IMR-90 (cell line): ENCODE measurements at regions not wholly inside any gene's neighbourhood (a gene's known extent, or its start where the extent isn't known, plus 50 kb on each side); places are given as distances from the start of the nearest gene placed in this dataset.

Source experiments
- ATAC-seq: fragments of 200-7000 bp; cut with Tn5 transposase; 2 replicates; pipeline ENCODE4 v1.9.1; 2020; ENCODE audit warnings: low read depth, mild to moderate bottlenecking, moderate library complexity
- BruUV-seq: library from RNA; stranded (reverse); fragments of 400-500 nt; replicated peaks from 2 replicates; lab custom pipeline; 2021; lab: Mats Ljungman, UMichigan
- CTCF ChIA-PET: fragments of 300-600 bp; formaldehyde crosslinking; extraction: SDS; loops from one replicate; lab custom pipeline; 2021; ENCODE audit warnings: antibody characterized with exemption; lab: Yijun Ruan, JAX
- POLR2A ChIA-PET: fragments of 300-600 bp; sonication (Branson Sonifier 250); formaldehyde crosslinking; loops from one replicate; lab custom pipeline; 2022; ENCODE audit warnings: antibody characterized with exemption; ENCODE audit not compliant: unreplicated experiment; lab: Charles Lee
- DNase-seq: peaks from one replicate; pipeline ENCODE4 v3.0.0; 2013
- H2AFZ ChIP-seq: replicated peaks from 2 replicates; pipeline ENCODE3; 2013; ENCODE audit warnings: low read length, mild to moderate bottlenecking; ENCODE audit not compliant: poor library complexity
- H2AK5ac ChIP-seq: 2 replicates; pipeline ENCODE4 v1.6.1; 2013; ENCODE audit warnings: low read depth, low read length, inconsistent platforms
- H2AK9ac ChIP-seq: replicated peaks from 2 replicates; pipeline ENCODE3; 2013; ENCODE audit warnings: mild to moderate bottlenecking, low read depth, low read length, moderate library complexity; ENCODE audit not compliant: poor library complexity
- H2BK120ac ChIP-seq: 2 replicates; pipeline ENCODE4 v1.6.1; 2013; ENCODE audit warnings: low read depth, low read length, inconsistent platforms
- H2BK15ac ChIP-seq: 3 replicates; pipeline ENCODE4 v1.6.1; 2013; ENCODE audit warnings: low read depth, low read length, inconsistent platforms
- H2BK20ac ChIP-seq: 2 replicates; pipeline ENCODE4 v1.6.1; 2013; ENCODE audit warnings: low read depth, mild to moderate bottlenecking, inconsistent platforms, low read length, moderate library complexity
- H2BK5ac ChIP-seq: 2 replicates; pipeline ENCODE4 v1.6.1; 2013; ENCODE audit warnings: mild to moderate bottlenecking, low read depth, low read length, inconsistent platforms; ENCODE audit not compliant: poor library complexity, severe bottlenecking
- H3K14ac ChIP-seq: replicated peaks from 2 replicates; pipeline ENCODE4 v1.6.1; 2013; ENCODE audit warnings: low read depth, low read length, inconsistent platforms
- H3K18ac ChIP-seq: 2 replicates; pipeline ENCODE4 v1.6.1; 2013; ENCODE audit warnings: low read depth, low read length, control low read depth
- H3K23ac ChIP-seq: 2 replicates; pipeline ENCODE4 v1.6.1; 2013; ENCODE audit warnings: low read depth, low read length, inconsistent platforms
- H3K27ac ChIP-seq: 2 replicates; pipeline ENCODE4 v1.5.1; 2013; ENCODE audit warnings: mild to moderate bottlenecking, control low read depth, low read length; ENCODE audit not compliant: insufficient read depth
- H3K27me3 ChIP-seq: 2 replicates; pipeline ENCODE4 v1.6.1; 2013; ENCODE audit warnings: low read length; ENCODE audit not compliant: control insufficient read depth, insufficient read depth
- H3K36me3 ChIP-seq: 2 replicates; pipeline ENCODE4 v1.6.1; 2013; ENCODE audit warnings: low read length, mixed read lengths; ENCODE audit not compliant: control insufficient read depth, insufficient read depth
- H3K4ac ChIP-seq: 2 replicates; pipeline ENCODE4 v1.6.1; 2013; ENCODE audit warnings: low read depth, low read length, inconsistent platforms
- H3K4me1 ChIP-seq: 2 replicates; pipeline ENCODE4 v1.6.1; 2013; ENCODE audit warnings: low read length, mixed read lengths; ENCODE audit not compliant: control insufficient read depth, insufficient read depth
- H3K4me2 ChIP-seq: 2 replicates; pipeline ENCODE4 v1.6.1; 2013; ENCODE audit warnings: low read depth, mild to moderate bottlenecking, control low read depth, low read length, moderate library complexity
- H3K4me3 ChIP-seq: 2 replicates; pipeline ENCODE4 v1.5.1; 2013; ENCODE audit warnings: low read depth, mild to moderate bottlenecking, control low read depth, low read length, moderate library complexity; ENCODE audit not compliant: insufficient read depth
- H3K56ac ChIP-seq: 2 replicates; pipeline ENCODE4 v1.6.1; 2013; ENCODE audit warnings: low read length, inconsistent platforms; ENCODE audit not compliant: insufficient read depth; ENCODE audit errors: extremely low read depth
- H3K79me1 ChIP-seq, 2 experiments: 2 replicates each; pipeline ENCODE4 v1.6.1; 2013; ENCODE audit warnings: low read length in 2 of 2, inconsistent platforms in 1 of 2, low read depth in 1 of 2
- H3K9ac ChIP-seq: 2 replicates; pipeline ENCODE4 v1.6.1; 2013; ENCODE audit warnings: low read depth, low read length, control low read depth
- H3K9me1 ChIP-seq: 2 replicates; pipeline ENCODE4 v1.6.1; 2013; ENCODE audit warnings: low read length, inconsistent platforms; ENCODE audit not compliant: insufficient read depth
- H3K9me3 ChIP-seq: 2 replicates; pipeline ENCODE4 v1.6.1; 2013; ENCODE audit warnings: low read length; ENCODE audit not compliant: control insufficient read depth, insufficient read depth
- H4K20me1 ChIP-seq: 2 replicates; pipeline ENCODE4 v1.6.1; 2013; ENCODE audit warnings: low read length, inconsistent platforms; ENCODE audit not compliant: insufficient read depth
- H4K5ac ChIP-seq: 2 replicates; pipeline ENCODE4 v1.6.1; 2013; ENCODE audit warnings: mild to moderate bottlenecking, low read depth, low read length, control low read depth
- H4K8ac ChIP-seq, 2 experiments: 2 replicates each; pipeline ENCODE4 v1.6.1; 2013; ENCODE audit warnings: low read depth in 2 of 2, low read length in 2 of 2, control low read depth in 1 of 2, inconsistent platforms in 1 of 2
- H4K91ac ChIP-seq: 2 replicates; pipeline ENCODE4 v1.6.1; 2013; ENCODE audit warnings: low read depth, low read length, inconsistent platforms; ENCODE audit not compliant: insufficient read depth
- BHLHE40 ChIP-seq: fragments of 150-350 bp; IDR thresholded peaks from 2 replicates; pipeline ENCODE4 v1.6.1; 2016; ENCODE audit warnings: mild to moderate bottlenecking, low read depth, low read length
- WGBS, 2 experiments: methylation state at CpG; one replicate each; pipeline versions ENCODE4 v1.1.5 to v1.1.7; 2013; ENCODE audit warnings: missing lambda C conversion rate in 2 of 2; ENCODE audit not compliant: insufficient read length in 1 of 2; ENCODE audit errors: extremely low coverage in 2 of 2; 5-methylcytosine and 5-hydroxymethylcytosine counted together
- dilution Hi-C: fragments of 300-500 bp; cut with HindIII; formaldehyde crosslinking; loops from one replicate; pipeline ENCODE4 v1.14.3; 2018; ENCODE audit warnings: low sequenced_read_pairs; ENCODE audit not compliant: unreplicated experiment
- in situ Hi-C: fragments of 300-500 bp; cut with MboI; formaldehyde crosslinking; loops from 3 replicates; pipeline ENCODE4 v1.14.3; 2019; ENCODE audit warnings: low sequenced_read_pairs, inconsistent platforms, mixed read lengths
- intact Hi-C: fragments of 100-400 bp; cut with micrococcal nuclease; formaldehyde crosslinking; loops from 2 replicates; pipeline ENCODE4 v1.10.0; 2022

DNA sequence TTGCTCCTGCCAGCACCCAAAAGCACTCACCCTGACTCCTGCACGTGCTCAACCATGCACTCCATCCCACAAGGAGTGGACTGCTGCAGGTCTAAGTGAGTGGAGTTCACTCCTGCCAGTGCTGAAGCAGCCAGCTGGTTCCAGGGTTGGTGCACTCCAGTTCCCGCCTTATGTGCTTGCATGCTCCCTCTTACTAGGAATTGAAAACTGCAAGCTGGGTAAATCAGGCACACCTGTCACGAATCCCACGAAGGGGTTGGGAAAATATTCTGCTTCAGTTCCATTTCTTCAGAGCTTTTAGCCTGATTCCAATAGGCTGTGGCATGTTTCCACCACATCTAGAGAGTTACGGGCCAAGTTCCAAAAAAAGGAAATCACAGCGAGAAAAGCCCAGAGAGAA is 1365.5 kb upstream of the CHAC2 start:
- Histone ChIP-seq H3K9ac (no peak overlapping the region), H2BK15ac (no peak overlapping the region), H2BK5ac (no peak overlapping the region), H3K23ac (no peak overlapping the region), H2AFZ (peak overlapping the region; percentile 26), H4K91ac (no peak overlapping the region), H2BK20ac (no peak overlapping the region), H3K9me3 (no peaks in the 10 kb centered on the region), H3K4ac (no peak overlapping the region), H3K27me3 (no peaks in the 10 kb centered on the region), H3K4me1 (no peaks in the 10 kb centered on the region), H3K56ac (no peak overlapping the region), H3K36me3 (no peaks in the 10 kb centered on the region), H3K4me3 (no peak overlapping the region), H3K14ac (no peak overlapping the region), H3K9me1 (no peaks in the 10 kb centered on the region), H4K20me1 (no peaks in the 10 kb centered on the region), H4K5ac (no peak overlapping the region), H2AK9ac (no peak overlapping the region), H2BK120ac (no peak overlapping the region), H4K8ac (no peak overlapping the region), H3K27ac (no peak overlapping the region), H3K18ac (no peak overlapping the region), H2AK5ac (no peak overlapping the region), H3K79me1 (no peaks in the 10 kb centered on the region), H3K4me2 (no peak overlapping the region)
- BruUV-seq = no TSS peak
- CTCF ChIA-PET = no interaction called here
- ATAC-seq (no peak), DNase-seq (no peak)
- TF ChIP-seq BHLHE40 = no peak
- POLR2A ChIA-PET = no interaction called here
- dilution Hi-C loops = no loop called here
- in situ Hi-C loops = no loop called here
- no CpG with 5 or more reads among the region's 6 CpGs for WGBS, 2 experiments
- intact Hi-C loops = no loop called here
